CD4-positive, CD25-positive, alpha-beta regulatory T cell (primary cell): ENCODE measurements at regions not wholly inside any gene's neighbourhood (a gene's known extent, or its start where the extent isn't known, plus 50 kb on each side); places are given as distances from the start of the nearest gene placed in this dataset.

Experiments
- ATAC-seq, 2 donors: fragments of 150-1000 bp; cut with Tn5 transposase; one replicate each; pipeline ENCODE4 v1.10.0; 2021; ENCODE audit warnings: low read depth in 2 of 2, moderate number of reproducible peaks in 2 of 2, moderate library complexity in 1 of 2
- DNase-seq, 3 donors: peaks; one replicate each; pipeline versions ENCODE4 v3.0.0 to v3.0.0-alpha.2; 2012 to 2022; ENCODE audit warnings: mixed read lengths in 1 of 3
- H3K27ac ChIP-seq: one replicate; pipeline ENCODE4 v1.7.0; 2013; ENCODE audit warnings: mild to moderate bottlenecking, low read length; ENCODE audit not compliant: insufficient read depth, poor library complexity, severe bottlenecking
- H3K27me3 ChIP-seq: one replicate; pipeline ENCODE4 v1.7.0; 2013; ENCODE audit warnings: low read length; ENCODE audit not compliant: control insufficient read depth, insufficient read depth
- H3K36me3 ChIP-seq: one replicate; pipeline ENCODE4 v1.7.0; 2013; ENCODE audit warnings: mild to moderate bottlenecking, low read length, moderate library complexity; ENCODE audit not compliant: control insufficient read depth, insufficient read depth
- H3K4me1 ChIP-seq: 2 replicates; pipeline ENCODE4 v1.7.0; 2013; ENCODE audit warnings: mild to moderate bottlenecking, low read length; ENCODE audit not compliant: insufficient read depth, control insufficient read depth, poor library complexity, severe bottlenecking
- H3K4me3 ChIP-seq: one replicate; pipeline ENCODE4 v1.7.0; 2013; ENCODE audit warnings: low read depth, mild to moderate bottlenecking, low read length, moderate library complexity
- H3K9me3 ChIP-seq, 2 experiments: 1 replicate in 1 of 2; 2 replicates in 1 of 2; pipeline ENCODE4 v1.7.0; 2013; ENCODE audit warnings: low read length in 2 of 2, mild to moderate bottlenecking in 1 of 2, moderate library complexity in 1 of 2; ENCODE audit not compliant: control insufficient read depth in 2 of 2
- H3K27ac Mint-ChIP-seq, 3 donors: one replicate each; pipeline ENCODE4 v1.8.0; 2020 to 2022; ENCODE audit warnings: mild to moderate bottlenecking in 3 of 3, mixed read lengths in 3 of 3, moderate library complexity in 2 of 3
- H3K27me3 Mint-ChIP-seq: one replicate; pipeline ENCODE4 v1.8.0; 2022; ENCODE audit warnings: mild to moderate bottlenecking, mixed read lengths
- H3K36me3 Mint-ChIP-seq: one replicate; pipeline ENCODE4 v1.8.0; 2020; ENCODE audit warnings: mixed read lengths
- H3K4me1 Mint-ChIP-seq, 4 donors: one replicate each; pipeline ENCODE4 v1.8.0; 2020 to 2022; ENCODE audit warnings: mixed read lengths in 4 of 4, mild to moderate bottlenecking in 1 of 4
- H3K4me3 Mint-ChIP-seq, 4 donors: one replicate each; pipeline ENCODE4 v1.8.0; 2020 to 2022; ENCODE audit warnings: mild to moderate bottlenecking in 4 of 4, mixed read lengths in 4 of 4, moderate library complexity in 3 of 4
- H3K9me3 Mint-ChIP-seq, 7 donors: one replicate each; pipeline ENCODE4 v1.8.0; 2020 to 2022; ENCODE audit warnings: mixed read lengths in 7 of 7, mild to moderate bottlenecking in 3 of 7, moderate library complexity in 2 of 7

DNA sequence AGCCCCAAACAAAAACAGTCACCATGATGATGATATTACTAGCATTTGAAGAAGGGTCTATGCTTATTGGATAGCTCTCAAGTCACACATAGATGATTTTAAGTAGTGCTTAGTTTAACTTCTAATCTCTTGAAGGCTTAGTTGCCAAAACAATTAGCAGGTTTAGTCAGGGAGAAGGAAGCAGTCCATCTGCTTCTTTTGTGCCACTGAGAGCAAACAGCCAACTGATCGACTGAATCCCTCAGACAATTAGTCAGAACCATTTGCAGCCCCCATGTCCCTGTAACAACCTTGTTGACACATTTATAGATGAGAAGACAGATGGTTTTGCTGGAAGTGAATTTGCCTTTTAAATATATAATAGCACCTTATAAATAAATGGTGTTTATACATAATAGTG is 585.1 kb upstream of the SUCLG2 start:
- Histone ChIP-seq H3K4me1 (no peaks in the 10 kb centered on the region), H3K4me3 (no peak overlapping the region), H3K36me3 (no peaks in the 10 kb centered on the region), H3K27ac (no peak overlapping the region), H3K9me3 (no peaks in the 10 kb centered on the region), H3K27me3 (no peaks in the 10 kb centered on the region)
- H3K27me3 Mint-ChIP-seq = no peaks in the 10 kb centered on the region
- peaks cover 0 to 4% (median 0%) of the 10 kb centered on the region in 7 donors for H3K9me3 Mint-ChIP-seq
- ATAC-seq (no peak), DNase-seq (no peak)
- H3K36me3 Mint-ChIP-seq = no peaks in the 10 kb centered on the region
- H3K4me3 Mint-ChIP-seq = no peak overlapping the region
- no peak overlapping the region for H3K27ac Mint-ChIP-seq
- H3K4me1 Mint-ChIP-seq = no peaks in the 10 kb centered on the region

DNA sequence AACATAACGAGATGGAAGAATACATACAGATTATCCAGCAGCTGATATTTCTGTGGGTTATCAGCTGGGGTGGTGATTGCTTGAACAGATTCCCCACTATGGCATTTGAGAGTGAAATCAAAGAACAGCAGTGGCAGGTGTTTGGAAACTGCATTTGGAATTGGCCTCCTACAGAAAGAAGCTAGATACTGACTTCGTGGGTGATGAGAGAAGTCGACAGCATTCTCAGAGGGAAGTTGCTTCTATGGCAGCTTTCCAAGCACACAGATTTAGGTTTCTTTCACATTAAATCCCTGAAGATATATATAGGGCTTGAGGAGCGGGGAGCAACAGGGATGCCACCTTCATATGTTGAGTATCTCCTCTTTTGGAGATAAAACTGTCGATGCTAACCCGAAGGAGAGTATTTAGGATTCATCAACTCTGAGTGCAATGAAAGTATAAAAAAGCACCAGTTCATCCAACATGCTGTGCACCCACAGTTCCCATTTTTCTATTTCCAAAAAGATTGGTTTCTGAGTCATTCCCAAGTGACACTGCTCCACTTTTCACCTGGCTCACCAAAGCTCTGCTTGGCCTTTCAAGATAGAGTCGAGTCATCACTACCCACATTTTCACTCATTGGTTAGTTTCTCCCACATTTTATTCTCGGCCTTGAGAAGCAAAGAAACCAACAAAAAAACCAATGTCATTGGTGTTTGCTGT is 579.8 kb upstream of the SUCLG2 start:
- Mint-ChIP-seq H3K4me3 (no peak overlapping the region), H3K9me3 (peaks cover 1 to 11% (median 5%) of the 10 kb centered on the region in 7 donors), H3K27ac (no peak overlapping the region), H3K4me1 (no peaks in the 10 kb centered on the region), H3K27me3 (no peaks in the 10 kb centered on the region), H3K36me3 (no peaks in the 10 kb centered on the region)
- DNase-seq (no peak), ATAC-seq (no peak)
- H3K9me3 ChIP-seq = no peaks in the 10 kb centered on the region
- no peak overlapping the region for H3K4me3 ChIP-seq
- no peak overlapping the region for H3K27ac ChIP-seq
- H3K36me3 ChIP-seq = no peaks in the 10 kb centered on the region
- no peaks in the 10 kb centered on the region for H3K27me3 ChIP-seq
- no peaks in the 10 kb centered on the region for H3K4me1 ChIP-seq

DNA sequence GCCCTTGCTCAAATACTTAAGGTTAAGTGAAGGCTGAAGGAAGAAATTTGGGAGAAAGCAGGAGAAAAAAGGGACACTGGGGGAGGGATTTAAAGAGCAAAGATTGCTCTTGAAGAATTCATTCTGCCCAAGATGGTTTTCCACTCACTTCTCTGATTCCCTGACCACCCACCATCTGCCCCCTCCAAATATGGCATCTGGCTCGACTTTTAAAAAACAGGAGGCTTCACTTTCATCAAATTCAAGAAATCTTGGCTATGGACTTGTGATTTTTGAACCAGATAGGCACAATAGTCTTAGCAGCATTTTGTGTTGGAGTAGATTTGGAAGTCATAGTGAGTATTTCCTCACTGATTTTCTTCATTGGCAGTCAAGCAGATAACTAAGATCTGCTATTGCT is 574.4 kb upstream of the SUCLG2 start:
- H3K36me3 ChIP-seq = no peaks in the 10 kb centered on the region
- Mint-ChIP-seq H3K27ac (no peak overlapping the region), H3K4me3 (no peak overlapping the region), H3K27me3 (no peaks in the 10 kb centered on the region), H3K36me3 (no peaks in the 10 kb centered on the region), H3K9me3 (peaks cover 1 to 9% (median 4%) of the 10 kb centered on the region in 7 donors), H3K4me1 (no peaks in the 10 kb centered on the region)
- no peaks in the 10 kb centered on the region for H3K9me3 ChIP-seq
- H3K4me1 ChIP-seq = no peaks in the 10 kb centered on the region
- H3K4me3 ChIP-seq = no peak overlapping the region
- no peak for ATAC-seq
- H3K27ac ChIP-seq = no peak overlapping the region
- DNase-seq = no peak
- H3K27me3 ChIP-seq = no peaks in the 10 kb centered on the region

DNA sequence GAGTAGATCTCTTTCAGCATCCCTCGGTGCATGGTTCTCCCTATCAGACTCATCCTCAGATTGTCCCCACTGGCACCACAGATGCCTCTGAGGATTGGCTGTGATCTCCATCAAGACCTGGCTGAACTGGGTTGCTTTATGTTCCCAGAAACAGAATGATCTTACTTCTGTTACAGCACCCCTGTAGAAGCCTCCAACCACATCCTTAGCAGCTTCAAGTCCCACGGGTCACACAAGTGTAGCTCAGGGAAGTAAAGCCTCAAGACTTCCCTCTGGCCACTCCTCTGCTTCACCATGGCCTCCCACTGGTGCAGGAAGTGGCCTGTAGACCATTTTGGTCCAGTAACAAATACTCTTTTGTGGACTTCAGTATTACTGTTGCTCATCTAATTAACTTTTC is 566.4 kb upstream of the SUCLG2 start:
- H3K36me3 Mint-ChIP-seq = no peaks in the 10 kb centered on the region
- Histone ChIP-seq H3K4me1 (no peaks in the 10 kb centered on the region), H3K4me3 (no peak overlapping the region), H3K36me3 (no peaks in the 10 kb centered on the region), H3K27ac (no peak overlapping the region), H3K9me3 (no peaks in the 10 kb centered on the region), H3K27me3 (no peaks in the 10 kb centered on the region)
- H3K4me1 Mint-ChIP-seq = peaks cover 0 to 3% (median 0%) of the 10 kb centered on the region in 4 donors
- H3K27ac Mint-ChIP-seq = peak overlapping the region in 1 of 3 donors; percentile 72
- peaks cover 0 to 2% (median 0%) of the 10 kb centered on the region in 7 donors for H3K9me3 Mint-ChIP-seq
- no peak overlapping the region for H3K4me3 Mint-ChIP-seq
- DNase-seq (peak in 1 of 3 donors; percentile 1), ATAC-seq (no peak)
- no peaks in the 10 kb centered on the region for H3K27me3 Mint-ChIP-seq

DNA sequence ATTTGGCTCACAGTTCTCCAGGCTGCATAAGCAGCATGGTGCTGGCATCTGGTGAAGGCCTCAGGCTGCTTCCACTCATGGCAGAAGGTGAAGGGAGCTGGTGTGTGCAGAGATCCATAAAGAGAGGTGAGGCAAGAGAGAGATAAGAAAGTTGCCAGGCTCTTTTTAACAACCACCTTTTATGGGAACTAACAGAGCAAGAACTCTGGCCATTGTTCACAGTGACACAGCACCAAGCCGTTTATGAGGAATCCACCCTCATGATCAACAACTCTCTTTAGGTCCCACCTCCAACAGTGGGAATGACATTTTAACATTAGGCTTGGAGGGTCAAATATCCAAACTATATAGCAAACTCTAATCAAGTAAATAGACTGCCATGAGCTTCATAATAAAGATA is 557.2 kb upstream of the SUCLG2 start:
- no peaks in the 10 kb centered on the region for H3K9me3 ChIP-seq
- Mint-ChIP-seq H3K27me3 (no peaks in the 10 kb centered on the region), H3K4me3 (no peak overlapping the region), H3K36me3 (no peaks in the 10 kb centered on the region), H3K4me1 (no peaks in the 10 kb centered on the region), H3K27ac (no peak overlapping the region), H3K9me3 (peaks cover 0 to 10% (median 0%) of the 10 kb centered on the region in 7 donors)
- DNase-seq (no peak), ATAC-seq (no peak)
- no peak overlapping the region for H3K27ac ChIP-seq
- no peak overlapping the region for H3K4me3 ChIP-seq
- H3K4me1 ChIP-seq = no peaks in the 10 kb centered on the region
- H3K36me3 ChIP-seq = no peaks in the 10 kb centered on the region
- H3K27me3 ChIP-seq = no peaks in the 10 kb centered on the region

DNA sequence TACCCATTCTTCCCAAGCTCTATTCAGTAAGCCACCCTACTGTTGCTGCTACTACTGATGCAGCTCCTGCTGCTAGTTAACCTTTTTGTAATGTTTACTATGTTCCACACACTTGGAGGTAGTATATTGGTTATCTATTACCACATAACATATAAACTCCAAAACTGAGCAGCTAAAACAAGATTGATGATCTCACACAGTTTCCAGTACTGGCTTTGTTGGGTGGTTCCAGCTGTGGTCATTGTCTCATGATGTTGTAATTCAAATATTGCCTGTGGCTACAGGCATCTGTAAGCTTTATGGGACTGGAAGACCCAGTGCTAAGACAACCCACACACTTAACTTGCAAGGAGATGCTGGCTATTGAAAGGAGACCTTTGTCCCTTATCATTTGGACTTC is 556.2 kb upstream of the SUCLG2 start:
- no peak overlapping the region for H3K27ac ChIP-seq

DNA sequence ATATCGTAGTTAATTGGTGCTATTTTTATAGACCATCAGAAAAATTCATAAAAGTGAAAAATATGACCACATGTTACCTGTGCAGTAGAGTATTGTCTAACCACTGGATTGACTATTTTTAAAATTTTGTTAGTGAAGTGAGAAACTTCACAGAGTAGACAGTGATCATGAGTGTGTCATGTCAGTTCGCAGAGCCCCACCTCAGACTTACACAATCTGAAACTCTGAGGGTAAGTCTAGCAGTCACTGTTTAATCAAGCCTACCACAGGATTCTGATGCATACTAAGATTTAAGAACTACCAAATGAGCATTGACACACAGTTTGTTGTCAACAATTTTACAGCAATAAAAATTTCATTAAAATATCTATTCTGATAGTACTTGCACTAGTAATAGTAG is 552.9 kb upstream of the SUCLG2 start:
- Mint-ChIP-seq H3K4me1 (peaks cover 0 to 4% (median 0%) of the 10 kb centered on the region in 4 donors), H3K27ac (no peak overlapping the region), H3K4me3 (no peak overlapping the region), H3K27me3 (no peaks in the 10 kb centered on the region), H3K36me3 (no peaks in the 10 kb centered on the region), H3K9me3 (peaks cover 0 to 16% (median 7%) of the 10 kb centered on the region in 7 donors)
- Histone ChIP-seq H3K27ac (no peak overlapping the region), H3K9me3 (peaks cover 3 to 6% of the 10 kb centered on the region in 2 experiments), H3K4me3 (no peak overlapping the region), H3K4me1 (no peaks in the 10 kb centered on the region), H3K27me3 (no peaks in the 10 kb centered on the region), H3K36me3 (no peaks in the 10 kb centered on the region)
- ATAC-seq = no peak
- DNase-seq = no peak

More for the DNA sequence above, 556.2 kb upstream of the SUCLG2 start:
- no peaks in the 10 kb centered on the region for H3K4me1 Mint-ChIP-seq
- no peak overlapping the region for H3K4me3 Mint-ChIP-seq
- ATAC-seq (no peak), DNase-seq (no peak)
- no peaks in the 10 kb centered on the region for H3K27me3 Mint-ChIP-seq
- no peak overlapping the region for H3K4me3 ChIP-seq
- H3K36me3 ChIP-seq = no peaks in the 10 kb centered on the region
- H3K27ac Mint-ChIP-seq = no peak overlapping the region
- peaks cover 0 to 10% (median 0%) of the 10 kb centered on the region in 7 donors for H3K9me3 Mint-ChIP-seq
- H3K4me1 ChIP-seq = no peaks in the 10 kb centered on the region
- H3K27me3 ChIP-seq = no peaks in the 10 kb centered on the region
- H3K36me3 Mint-ChIP-seq = no peaks in the 10 kb centered on the region
- no peaks in the 10 kb centered on the region for H3K9me3 ChIP-seq

DNA sequence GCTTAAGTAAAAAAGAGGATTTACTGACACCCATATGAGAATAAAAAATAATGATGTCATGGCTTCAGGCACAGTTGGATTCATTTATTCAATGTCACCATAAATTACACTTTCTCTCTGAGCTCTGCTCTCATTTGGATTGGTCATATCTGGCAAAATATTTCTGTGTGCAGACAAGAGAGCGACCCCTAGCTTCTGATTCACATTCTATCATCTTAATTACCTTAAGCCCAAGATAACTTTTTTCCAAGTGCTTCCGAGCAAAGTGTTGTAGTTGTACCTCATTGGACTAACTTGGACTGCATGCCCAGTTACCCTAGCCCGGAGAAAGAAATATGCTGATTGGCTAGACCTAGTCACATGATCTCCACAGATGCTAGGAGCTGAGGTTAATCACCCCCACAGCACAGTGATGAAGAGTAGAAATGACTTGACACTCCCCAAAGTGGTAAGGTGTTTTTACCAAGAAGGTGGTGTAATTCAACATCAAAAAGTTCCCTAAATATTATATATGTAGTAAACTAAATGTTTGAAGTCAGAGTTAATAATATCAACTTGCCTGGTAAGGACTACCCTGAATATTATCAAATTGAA is 552.2 kb upstream of the SUCLG2 start:
- ATAC-seq (no peak), DNase-seq (no peak)
- Mint-ChIP-seq H3K27ac (no peak overlapping the region), H3K4me1 (peaks cover 0 to 4% (median 0%) of the 10 kb centered on the region in 4 donors), H3K36me3 (no peaks in the 10 kb centered on the region), H3K4me3 (no peak overlapping the region), H3K27me3 (no peaks in the 10 kb centered on the region), H3K9me3 (peaks cover 0 to 10% (median 8%) of the 10 kb centered on the region in 7 donors)
- no peak overlapping the region for H3K4me3 ChIP-seq
- no peaks in the 10 kb centered on the region for H3K36me3 ChIP-seq
- no peaks in the 10 kb centered on the region for H3K4me1 ChIP-seq
- H3K9me3 ChIP-seq = peaks cover 3 to 6% of the 10 kb centered on the region in 2 experiments
- H3K27ac ChIP-seq = no peak overlapping the region
- no peaks in the 10 kb centered on the region for H3K27me3 ChIP-seq
